AG09309 (cell line): ENCODE measurements at regions not wholly inside any gene's neighbourhood (a gene's known extent, or its start where the extent isn't known, plus 50 kb on each side); places are given as distances from the start of the nearest gene placed in this dataset.

ENCODE experiments used
- DNase-seq: peaks from one replicate; pipeline ENCODE4 v3.0.0-alpha.2; 2010; ENCODE audit warnings: low read depth
- H3K4me3 ChIP-seq: 2 replicates; pipeline ENCODE4 v1.5.1; 2011; ENCODE audit warnings: mild to moderate bottlenecking, low read depth, low read length, moderate library complexity; ENCODE audit not compliant: control insufficient read depth
- CTCF ChIP-seq: IDR thresholded peaks from 2 replicates; pipeline ENCODE4 v1.5.1; 2011; ENCODE audit warnings: mild to moderate bottlenecking, low read depth, low read length, inconsistent platforms; ENCODE audit not compliant: insufficient read depth, control insufficient read depth; ENCODE audit errors: missing control alignments

- DNase-seq, result no peak
- H3K4me3 ChIP-seq, result no peak overlapping the region
- TF ChIP-seq CTCF, result no peak
These were observed 361.2 kb downstream of the PRDM2 start for GRCh38 chr1:14061204-14061603.

- H3K4me3 ChIP-seq, result no peak overlapping the region
- DNase-seq, result no peak
- TF ChIP-seq CTCF, result no peak
These were observed 361.7 kb downstream of the PRDM2 start for GRCh38 chr1:14061722-14062121.

- no peak overlapping the region for H3K4me3 ChIP-seq
- no peak for DNase-seq
- TF ChIP-seq CTCF, result no peak
These were observed 362.7 kb downstream of the PRDM2 start for GRCh38 chr1:14062669-14063068.

- no peak for DNase-seq
These were observed 364.9 kb downstream of the PRDM2 start for GRCh38 chr1:14064649-14065442.

GRCh38 chr1:14065486-14065885 lies 365.5 kb downstream of the PRDM2 start:
- DNase-seq, result no peak
- no peak for TF ChIP-seq CTCF
- no peak overlapping the region for H3K4me3 ChIP-seq

More at GRCh38 chr1:14064649-14065442, 364.9 kb downstream of the PRDM2 start:
- no peak for TF ChIP-seq CTCF
- H3K4me3 ChIP-seq, result no peak overlapping the region

GRCh38 chr1:14067036-14067435 lies 367.0 kb downstream of the PRDM2 start:
- H3K4me3 ChIP-seq, result no peak overlapping the region
- DNase-seq, result no peak
- TF ChIP-seq CTCF, result no peak
